Vagina (tissue), 2 donors: ENCODE measurements at regions not wholly inside any gene's neighbourhood (a gene's known extent, or its start where the extent isn't known, plus 50 kb on each side); places are given as distances from the start of the nearest gene placed in this dataset.

Experiments used
- POLR2A ChIP-seq, 2 donors: fragments of 450-650 bp; IDR thresholded peaks; one replicate each; pipeline ENCODE4 v1.6.1; 2017; ENCODE audit warnings: antibody characterized with exemption in 2 of 2, mild to moderate bottlenecking in 2 of 2, moderate library complexity in 2 of 2
- POLR2AphosphoS5 ChIP-seq, 2 donors: sonication (generic); formaldehyde crosslinking; IDR thresholded peaks; one replicate each; pipeline ENCODE4 v1.9.0; 2017; ENCODE audit warnings: antibody characterized with exemption in 2 of 2, mild to moderate bottlenecking in 2 of 2, low read depth in 1 of 2; ENCODE audit not compliant: insufficient read depth in 1 of 2
- TF ChIP-seq, protein P1 (sequence below), 3 experiments: fragments of 450-650 bp in 2 of 3; fragments of 200-600 bp in 1 of 3; sonication (generic) in 1 of 3; IDR thresholded peaks; one replicate each; pipeline ENCODE4 v1.5.1; 2017 to 2019; ENCODE audit warnings: antibody characterized with exemption in 3 of 3, mild to moderate bottlenecking in 2 of 3, moderate library complexity in 2 of 3

DNA sequence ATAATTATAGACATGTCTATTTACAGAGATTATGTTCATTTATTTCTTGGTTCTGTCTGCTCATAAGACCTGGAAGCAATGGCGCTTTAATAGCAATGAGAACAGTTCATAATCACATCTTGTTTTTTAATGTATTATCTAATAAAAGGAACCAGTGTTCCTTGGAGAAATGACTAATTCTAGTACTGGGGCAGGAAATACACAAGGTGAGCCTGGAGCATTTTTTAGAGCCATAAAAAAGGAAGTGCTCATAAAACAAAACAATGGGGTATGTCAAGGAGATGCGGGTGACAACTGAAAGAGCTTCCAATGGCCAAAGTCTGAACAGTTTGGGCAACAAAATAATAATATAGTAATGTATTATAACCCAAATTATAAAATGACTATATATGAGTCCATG is 531.9 kb upstream of the CHD1 start:
- TF ChIP-seq, protein P1, sequence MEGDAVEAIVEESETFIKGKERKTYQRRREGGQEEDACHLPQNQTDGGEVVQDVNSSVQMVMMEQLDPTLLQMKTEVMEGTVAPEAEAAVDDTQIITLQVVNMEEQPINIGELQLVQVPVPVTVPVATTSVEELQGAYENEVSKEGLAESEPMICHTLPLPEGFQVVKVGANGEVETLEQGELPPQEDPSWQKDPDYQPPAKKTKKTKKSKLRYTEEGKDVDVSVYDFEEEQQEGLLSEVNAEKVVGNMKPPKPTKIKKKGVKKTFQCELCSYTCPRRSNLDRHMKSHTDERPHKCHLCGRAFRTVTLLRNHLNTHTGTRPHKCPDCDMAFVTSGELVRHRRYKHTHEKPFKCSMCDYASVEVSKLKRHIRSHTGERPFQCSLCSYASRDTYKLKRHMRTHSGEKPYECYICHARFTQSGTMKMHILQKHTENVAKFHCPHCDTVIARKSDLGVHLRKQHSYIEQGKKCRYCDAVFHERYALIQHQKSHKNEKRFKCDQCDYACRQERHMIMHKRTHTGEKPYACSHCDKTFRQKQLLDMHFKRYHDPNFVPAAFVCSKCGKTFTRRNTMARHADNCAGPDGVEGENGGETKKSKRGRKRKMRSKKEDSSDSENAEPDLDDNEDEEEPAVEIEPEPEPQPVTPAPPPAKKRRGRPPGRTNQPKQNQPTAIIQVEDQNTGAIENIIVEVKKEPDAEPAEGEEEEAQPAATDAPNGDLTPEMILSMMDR (IDR thresholded peaks at IDR 0.05) = no peak
- TF ChIP-seq POLR2A (IDR thresholded peaks at IDR 0.05) = no peak
- TF ChIP-seq POLR2AphosphoS5 (IDR thresholded peaks at IDR 0.05; ENCODE audit: insufficient read depth in 1 of 2, low read depth in 1 of 2) = no peak
